Tibial artery (tissue), 4 donors: ENCODE measurements at regions not wholly inside any gene's neighbourhood (a gene's known extent, or its start where the extent isn't known, plus 50 kb on each side); places are given as distances from the start of the nearest gene placed in this dataset.
"Not testable (repeated sequence)": the region's sequence is repeated elsewhere in the genome, so short reads cannot be mapped to it uniquely, and the experiment has no call there.

ENCODE experiments used
- DNase-seq, 2 donors: peaks; one replicate each; pipeline ENCODE4 v3.0.0-alpha.2; 2019
- H3K27ac ChIP-seq, 2 donors: fragments of 200-600 bp; sonication (generic) in 1 of 2; 1 replicate in 1 of 2; 2 replicates in 1 of 2; pipeline ENCODE4 v1.5.1; 2018 to 2019; ENCODE audit warnings: mild to moderate bottlenecking in 1 of 2
- H3K27me3 ChIP-seq, 2 donors: fragments of 200-600 bp; sonication (generic) in 1 of 2; one replicate each; pipeline versions ENCODE4 v1.5.1 to v1.6.0; 2016 to 2019
- H3K36me3 ChIP-seq, 3 donors: fragments of 200-600 bp; sonication (generic) in 2 of 3; one replicate each; pipeline ENCODE4 v1.5.1; 2016 to 2019; ENCODE audit warnings: mild to moderate bottlenecking in 2 of 3
- H3K4me1 ChIP-seq, 4 donors: fragments of 200-600 bp; sonication (generic) in 2 of 4; 1 replicate in 3 of 4; 2 replicates in 1 of 4; pipeline ENCODE4 v1.5.1; 2016 to 2019
- H3K4me3 ChIP-seq, 2 donors: fragments of 200-600 bp; sonication (generic) in 1 of 2; 1 replicate in 1 of 2; 2 replicates in 1 of 2; pipeline ENCODE4 v1.5.1; 2018 to 2019; ENCODE audit warnings: mild to moderate bottlenecking in 2 of 2
- H3K9me3 ChIP-seq, 3 donors: fragments of 200-600 bp; sonication (generic) in 1 of 3; one replicate each; pipeline ENCODE4 v1.5.1; 2016 to 2019
- intact Hi-C: fragments of 100-400 bp; cut with DNase I; formaldehyde crosslinking; loops from one replicate; pipeline ENCODE4 v1.15.0; 2023; ENCODE audit warnings: low total_unique reads
- TF ChIP-seq, protein P1 (sequence below), 2 experiments: fragments of 200-600 bp in 1 of 2; fragments of 450-650 bp in 1 of 2; IDR thresholded peaks; one replicate each; pipeline ENCODE4 v1.5.1; 2017 to 2019; ENCODE audit warnings: antibody characterized with exemption in 2 of 2, mild to moderate bottlenecking in 1 of 2, moderate library complexity in 1 of 2

DNA sequence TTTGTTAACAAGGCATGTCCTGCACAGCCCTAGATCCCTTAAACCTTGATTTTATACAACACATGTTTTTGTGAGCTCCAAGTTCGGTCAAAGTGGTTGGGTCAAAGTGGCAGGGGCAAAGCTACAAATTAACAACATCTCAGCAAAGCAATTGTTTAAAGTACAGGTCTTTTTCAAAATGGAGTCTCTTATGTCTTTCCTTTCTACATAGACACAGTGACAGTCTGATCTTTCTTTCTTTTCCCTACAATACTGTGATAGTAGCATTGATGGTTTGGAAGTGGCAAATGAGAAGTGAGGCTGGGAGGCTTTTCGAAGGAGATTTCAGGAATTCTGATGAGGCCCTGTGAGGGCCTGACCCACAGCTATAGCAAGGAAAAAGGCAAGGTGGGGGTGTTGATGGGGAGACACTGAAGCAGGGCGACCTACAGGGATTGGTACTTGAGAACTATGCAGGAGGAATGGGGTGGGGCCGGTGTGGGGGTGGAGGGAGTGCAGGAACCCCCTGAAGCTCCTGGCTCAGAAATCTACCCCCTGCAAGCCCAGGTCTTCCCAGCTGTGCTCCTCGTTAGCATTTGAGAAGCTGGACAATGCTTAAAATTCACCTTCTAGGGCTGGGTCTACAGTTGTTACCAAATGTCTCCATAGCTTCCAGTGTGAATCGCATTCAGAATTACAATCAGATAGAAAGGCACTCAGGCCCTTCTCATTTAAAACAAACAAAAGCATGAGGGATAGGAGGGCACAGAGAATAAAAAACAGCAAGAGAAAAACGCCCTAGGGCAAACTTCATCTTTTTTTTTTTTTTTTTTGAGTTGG is 102.6 kb upstream of the PPM1J start:
- intact Hi-C loops, result no loop called here
- TF ChIP-seq, protein P1, sequence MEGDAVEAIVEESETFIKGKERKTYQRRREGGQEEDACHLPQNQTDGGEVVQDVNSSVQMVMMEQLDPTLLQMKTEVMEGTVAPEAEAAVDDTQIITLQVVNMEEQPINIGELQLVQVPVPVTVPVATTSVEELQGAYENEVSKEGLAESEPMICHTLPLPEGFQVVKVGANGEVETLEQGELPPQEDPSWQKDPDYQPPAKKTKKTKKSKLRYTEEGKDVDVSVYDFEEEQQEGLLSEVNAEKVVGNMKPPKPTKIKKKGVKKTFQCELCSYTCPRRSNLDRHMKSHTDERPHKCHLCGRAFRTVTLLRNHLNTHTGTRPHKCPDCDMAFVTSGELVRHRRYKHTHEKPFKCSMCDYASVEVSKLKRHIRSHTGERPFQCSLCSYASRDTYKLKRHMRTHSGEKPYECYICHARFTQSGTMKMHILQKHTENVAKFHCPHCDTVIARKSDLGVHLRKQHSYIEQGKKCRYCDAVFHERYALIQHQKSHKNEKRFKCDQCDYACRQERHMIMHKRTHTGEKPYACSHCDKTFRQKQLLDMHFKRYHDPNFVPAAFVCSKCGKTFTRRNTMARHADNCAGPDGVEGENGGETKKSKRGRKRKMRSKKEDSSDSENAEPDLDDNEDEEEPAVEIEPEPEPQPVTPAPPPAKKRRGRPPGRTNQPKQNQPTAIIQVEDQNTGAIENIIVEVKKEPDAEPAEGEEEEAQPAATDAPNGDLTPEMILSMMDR (IDR thresholded peaks at IDR 0.05), result no peak
- no peak for DNase-seq
- Histone ChIP-seq H3K4me1 (no peaks in the 10 kb centered on the region), H3K27me3 (no peaks in the 10 kb centered on the region), H3K36me3 (no peaks in the 10 kb centered on the region), H3K4me3 (no peak overlapping the region), H3K9me3 (no peaks in the 10 kb centered on the region), H3K27ac (no peak overlapping the region)

DNA sequence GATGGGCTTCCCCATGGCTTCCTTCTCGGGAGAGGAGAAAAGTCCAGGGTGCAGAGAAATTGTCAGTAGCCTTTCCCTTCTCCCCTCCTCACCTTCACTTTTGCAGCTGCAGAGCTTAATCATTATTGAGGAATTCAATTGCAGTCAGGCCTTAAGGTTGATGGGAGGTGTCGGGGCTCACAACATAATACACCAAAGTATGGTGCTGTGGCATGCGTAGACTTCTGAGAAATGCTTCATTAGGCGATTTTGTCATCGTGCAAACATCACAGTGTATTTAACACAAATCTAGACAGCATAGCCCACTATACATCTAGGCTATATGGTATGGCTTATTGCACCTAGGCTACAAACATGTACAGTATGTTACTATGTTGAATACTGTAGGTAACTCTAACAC is 100.2 kb upstream of the PPM1J start:
- H3K27me3 ChIP-seq, result no peaks in the 10 kb centered on the region
- intact Hi-C loops, result no loop called here
- TF ChIP-seq, protein P1 (IDR thresholded peaks at IDR 0.05), result no peak
- H3K4me1 ChIP-seq, result no peaks in the 10 kb centered on the region
- no peak for DNase-seq
- H3K4me3 ChIP-seq, result no peak overlapping the region
- H3K27ac ChIP-seq, result no peak overlapping the region
- H3K36me3 ChIP-seq, result no peaks in the 10 kb centered on the region
- no peaks in the 10 kb centered on the region for H3K9me3 ChIP-seq

DNA sequence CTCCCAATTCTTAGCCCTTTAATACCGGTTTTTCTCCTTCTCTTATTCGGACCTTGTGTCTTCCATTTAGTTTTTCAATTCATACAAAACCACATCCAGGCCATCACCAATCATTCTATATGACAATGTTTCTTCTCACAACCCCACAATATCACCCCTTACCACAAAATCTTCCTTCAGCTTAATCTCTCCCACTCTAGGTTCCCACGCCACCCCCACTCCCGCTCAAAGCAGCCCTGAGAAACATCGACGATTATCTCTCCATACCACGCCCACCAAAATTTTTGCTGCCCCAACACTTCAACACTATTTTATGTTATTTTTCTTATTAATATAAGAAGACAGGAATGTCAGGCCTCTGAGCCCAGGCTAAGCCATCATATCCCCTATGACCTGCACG is 99.5 kb upstream of the PPM1J start:
- H3K4me1 ChIP-seq, H3K27ac ChIP-seq, H3K36me3 ChIP-seq, H3K4me3 ChIP-seq, H3K9me3 ChIP-seq, intact Hi-C loops, DNase-seq, H3K27me3 ChIP-seq: not testable (repeated sequence)

DNA sequence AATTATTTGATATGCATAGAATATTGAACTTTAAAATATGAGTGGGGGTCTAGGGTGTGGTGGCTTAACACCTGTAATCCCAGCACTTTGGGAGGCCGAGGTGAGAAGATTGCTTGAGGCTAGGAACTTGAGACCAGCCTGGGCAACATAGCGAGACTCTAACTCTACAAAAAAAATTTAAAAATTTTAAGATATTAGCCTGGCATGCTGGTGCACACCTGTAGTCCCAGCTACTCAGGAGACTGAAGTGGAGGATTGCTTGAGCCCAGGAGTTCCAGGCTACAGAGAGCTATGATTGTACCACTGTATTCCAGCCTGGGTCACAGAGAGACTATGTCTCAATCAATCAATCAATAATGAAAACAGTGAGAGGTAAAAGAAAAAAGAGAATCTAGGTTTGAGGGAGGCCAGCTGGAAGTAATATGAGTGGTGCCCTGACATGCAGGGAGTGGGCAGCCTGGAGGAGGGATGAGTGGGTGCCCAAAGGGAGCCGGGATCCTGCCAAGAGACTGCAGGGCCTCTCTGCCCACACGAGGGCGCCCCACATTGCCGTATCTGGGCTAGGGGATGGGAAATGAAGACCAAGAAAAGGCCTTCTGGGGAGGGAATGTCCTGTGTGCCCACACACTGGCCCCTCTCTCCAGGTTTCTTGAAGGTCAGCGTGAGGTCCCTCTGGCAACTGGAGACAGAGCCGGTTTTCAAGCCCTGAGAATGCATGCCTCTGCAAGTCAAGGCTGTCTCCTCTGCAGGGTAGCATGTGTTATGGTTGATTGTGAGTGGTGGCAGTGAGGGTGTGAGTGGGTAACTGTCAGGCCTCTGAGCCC is 93.9 kb upstream of the PPM1J start:
- no peaks in the 10 kb centered on the region for H3K36me3 ChIP-seq
- no peaks in the 10 kb centered on the region for H3K4me1 ChIP-seq
- peak in 1 of 2 donors; percentile 64 for DNase-seq
- H3K27ac ChIP-seq, result no peak overlapping the region
- no peak overlapping the region for H3K4me3 ChIP-seq
- no peaks in the 10 kb centered on the region for H3K9me3 ChIP-seq
- intact Hi-C loops, result loop anchor here (2.0 kb wide), 1 partner anchor 236 kb away; no protein-coding TSS in a partner anchor
- TF ChIP-seq, protein P1 (IDR thresholded peaks at IDR 0.05), result peak; percentile 60
- H3K27me3 ChIP-seq, result no peaks in the 10 kb centered on the region

DNA sequence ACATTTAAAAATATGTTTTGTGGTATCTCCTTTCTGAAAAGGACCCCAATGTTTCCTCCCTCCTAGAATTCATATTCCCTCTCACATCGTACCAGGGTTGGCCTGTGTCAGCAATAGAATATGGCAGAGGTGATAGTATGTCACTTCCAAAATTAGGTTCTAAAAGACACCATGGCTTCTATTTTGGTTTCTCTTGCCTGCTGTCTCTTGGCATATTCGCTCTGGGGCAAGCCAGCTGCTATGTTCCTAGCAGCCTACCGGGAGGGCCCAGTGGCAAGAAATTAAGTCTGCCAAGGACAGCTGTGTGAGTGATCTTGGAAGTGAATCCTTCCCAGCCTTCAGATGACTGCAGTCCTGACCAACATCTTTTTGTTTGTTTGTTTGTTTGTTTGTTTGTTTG is 92.9 kb upstream of the PPM1J start:
- TF ChIP-seq, protein P1 (IDR thresholded peaks at IDR 0.05), result no peak
- no peaks in the 10 kb centered on the region for H3K4me1 ChIP-seq
- H3K4me3 ChIP-seq, result no peak overlapping the region
- no peak for DNase-seq
- H3K27me3 ChIP-seq, result no peaks in the 10 kb centered on the region
- no peaks in the 10 kb centered on the region for H3K36me3 ChIP-seq
- no peaks in the 10 kb centered on the region for H3K9me3 ChIP-seq
- no peak overlapping the region for H3K27ac ChIP-seq
- intact Hi-C loops, result loop anchor here (2.0 kb wide), 1 partner anchor 237 kb away; no protein-coding TSS in a partner anchor

DNA sequence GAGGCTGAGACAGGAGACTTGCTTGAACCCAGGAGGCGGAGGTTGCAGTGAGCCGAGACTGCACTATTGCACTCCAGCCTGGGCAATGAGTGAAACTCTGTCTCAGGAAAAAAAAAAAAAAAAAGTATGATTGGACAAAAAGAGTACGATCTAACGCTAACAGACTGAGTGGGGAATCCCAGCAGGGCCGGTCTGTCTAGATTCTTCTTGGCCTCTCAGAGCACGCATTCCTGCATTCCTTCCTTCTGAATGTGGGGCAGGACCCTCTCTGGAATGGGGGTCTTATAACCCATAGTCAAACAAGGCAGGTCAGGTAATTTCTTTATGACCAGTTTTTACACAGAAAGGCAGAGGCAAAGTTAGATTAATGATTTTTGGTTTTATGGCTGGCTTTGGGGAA is 92.0 kb upstream of the PPM1J start:
- Histone ChIP-seq H3K4me1 (no peaks in the 10 kb centered on the region), H3K27me3 (no peaks in the 10 kb centered on the region), H3K4me3 (no peak overlapping the region), H3K27ac (no peak overlapping the region), H3K9me3 (no peaks in the 10 kb centered on the region), H3K36me3 (no peaks in the 10 kb centered on the region)
- intact Hi-C loops, result no loop called here
- DNase-seq, result no peak
- TF ChIP-seq, protein P1 (IDR thresholded peaks at IDR 0.05), result no peak
